Suppressor macrophage treated with lipopolysaccharide for 1 hour (primary cell): ENCODE measurements at regions not wholly inside any gene's neighbourhood (a gene's known extent, or its start where the extent isn't known, plus 50 kb on each side); places are given as distances from the start of the nearest gene placed in this dataset.

Source experiments
- DNase-seq, 3 donors: peaks; one replicate each; pipeline ENCODE4 v3.0.0-alpha.2; 2020 to 2022

DNA sequence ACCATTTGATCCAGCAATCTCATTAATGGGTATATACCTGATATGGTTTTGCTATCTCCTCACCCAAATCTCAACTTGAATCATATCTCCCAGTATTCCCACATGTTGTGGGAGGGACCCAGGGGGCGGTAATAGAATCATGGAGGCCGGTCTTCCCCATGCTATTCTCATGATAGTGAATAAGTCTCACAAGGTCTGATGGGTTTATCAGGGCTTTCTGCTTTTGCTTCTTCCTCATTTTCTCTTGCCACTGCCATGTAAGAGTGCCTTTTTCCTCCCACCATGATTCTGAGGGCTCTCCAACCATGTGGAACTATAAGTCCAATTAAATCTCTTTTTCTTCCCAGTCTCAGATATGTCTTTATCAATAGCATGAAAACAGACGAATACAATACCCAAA, 74.5 kb upstream of the APC start:
- DNase-seq: peak; percentile 48 to 67 (median 54)

DNA sequence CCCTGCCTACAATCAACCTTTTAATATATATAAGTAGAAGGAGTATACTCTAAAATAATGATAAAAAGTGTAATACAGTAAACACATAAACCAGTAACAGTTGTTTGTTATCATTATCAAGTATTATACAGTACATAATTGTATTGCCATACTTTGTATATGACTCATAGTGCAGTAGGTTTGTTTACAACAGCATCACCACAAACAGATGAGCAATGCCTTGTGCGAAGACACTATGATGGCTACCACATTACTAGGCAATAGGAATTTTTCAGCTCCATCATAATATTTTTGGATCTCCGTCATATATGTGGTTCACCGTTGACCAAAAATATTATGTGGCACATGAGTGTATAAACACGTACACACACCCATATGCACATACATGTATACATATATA, 69.7 kb upstream of the APC start:
- DNase-seq: no peak

DNA sequence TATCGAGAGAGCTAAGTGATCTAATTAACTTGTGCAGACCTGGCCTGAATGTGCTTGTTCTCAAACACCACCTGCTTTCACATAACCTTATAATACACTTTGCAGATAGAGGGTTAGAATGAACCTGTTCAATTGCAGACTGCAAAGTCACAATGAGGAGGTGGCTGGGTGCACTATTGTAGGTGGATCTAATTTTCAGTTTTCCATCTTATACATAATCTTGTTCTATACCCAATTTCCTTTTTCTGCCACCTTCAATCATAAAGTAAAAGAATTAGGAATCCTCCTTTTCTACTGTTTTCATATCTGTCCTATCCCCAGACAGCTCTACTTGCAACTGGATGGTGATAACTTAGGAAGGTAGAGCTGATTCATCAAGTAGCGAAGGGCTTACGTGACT, 68.8 kb upstream of the APC start:
- no peak for DNase-seq

DNA sequence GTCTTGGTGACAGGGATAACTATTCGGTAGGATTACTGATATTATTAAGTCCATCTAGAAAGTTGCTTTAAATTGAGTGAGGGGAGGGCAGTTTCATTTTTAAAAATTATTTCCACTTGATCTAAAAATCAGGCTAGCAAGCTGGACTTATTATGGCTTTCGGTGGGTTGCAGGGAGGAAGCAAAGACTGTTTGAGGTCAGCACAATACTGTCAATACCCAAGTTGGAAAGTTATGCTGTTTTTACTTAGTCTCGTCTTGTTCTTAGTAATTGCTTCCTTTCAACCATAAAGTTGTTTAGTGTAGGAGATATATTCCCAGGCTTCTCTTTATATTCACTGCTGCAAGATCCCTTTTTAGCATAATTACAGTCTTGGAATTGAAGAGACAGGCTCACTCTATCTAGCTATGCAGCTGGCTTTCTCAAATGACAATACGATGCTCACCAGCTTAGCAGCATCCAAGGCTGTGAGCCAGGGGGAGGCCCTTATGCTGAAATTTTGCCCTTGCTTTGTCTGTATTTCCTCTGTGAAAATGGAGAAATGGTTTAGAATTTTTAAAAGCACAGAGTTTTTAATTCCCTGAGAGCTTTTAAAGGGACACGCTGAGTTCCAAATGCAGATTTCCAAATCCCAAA, 68.2 kb upstream of the APC start:
- DNase-seq: no peak

DNA sequence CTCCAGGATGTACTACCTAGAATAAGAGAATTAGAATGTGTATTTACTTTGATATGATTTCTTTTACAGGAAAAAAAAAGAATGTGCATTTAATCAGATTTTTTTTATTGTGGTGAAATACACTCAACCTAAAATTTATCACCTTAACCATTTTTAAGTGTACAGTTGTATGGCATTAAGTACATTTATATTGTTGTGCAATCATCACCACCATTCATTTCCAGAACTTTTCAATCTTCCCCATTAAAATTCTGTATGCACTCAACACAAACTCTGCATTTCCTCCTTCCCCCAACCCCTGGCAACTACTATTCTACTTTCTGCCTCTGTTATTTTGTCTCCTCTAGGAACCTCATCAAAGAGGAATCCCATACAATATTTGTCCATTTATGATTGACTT, 66.0 kb upstream of the APC start:
- no peak for DNase-seq

DNA sequence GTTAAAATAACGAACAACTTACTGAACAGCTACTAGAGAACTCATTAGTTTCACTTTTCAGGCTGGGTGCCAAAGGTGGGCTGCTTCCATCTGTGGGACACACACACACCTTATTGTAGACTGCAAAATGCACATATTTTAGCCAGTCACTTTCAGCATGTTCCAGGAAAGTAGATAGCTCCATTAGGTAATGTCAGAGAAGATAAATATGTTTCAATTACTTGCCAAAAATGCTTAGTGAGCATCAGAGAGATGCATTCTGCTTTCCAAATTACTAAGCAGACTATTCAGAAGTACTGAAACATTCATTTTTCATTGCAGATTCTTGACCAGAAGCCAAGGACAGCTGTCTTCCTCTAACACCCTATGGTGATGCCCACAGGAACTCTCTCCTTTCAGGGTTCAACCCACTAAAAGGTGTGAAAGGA, 56.2 kb upstream of the APC start:
- no peak for DNase-seq

DNA sequence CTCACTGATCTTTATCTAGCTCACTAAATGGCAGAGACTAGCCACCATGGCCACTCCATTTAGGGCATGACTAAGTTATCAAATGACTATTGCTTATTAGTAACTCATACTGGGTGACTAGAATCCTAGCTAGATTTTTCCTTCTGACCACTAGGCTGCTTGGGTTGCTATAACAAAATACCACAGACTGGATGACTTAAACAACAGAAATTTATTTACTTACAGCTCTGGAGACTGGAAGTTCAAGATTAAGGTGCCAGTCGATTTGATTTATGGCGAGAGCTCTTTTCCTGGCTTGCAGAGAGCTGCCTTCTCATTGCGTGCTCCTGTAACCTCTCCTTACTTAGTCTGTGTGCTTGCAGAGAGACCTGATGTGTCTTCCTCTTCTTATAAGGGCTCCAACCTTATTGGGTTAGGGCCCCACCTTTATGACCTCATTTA, 55.0 kb upstream of the APC start:
- DNase-seq: no peak

DNA sequence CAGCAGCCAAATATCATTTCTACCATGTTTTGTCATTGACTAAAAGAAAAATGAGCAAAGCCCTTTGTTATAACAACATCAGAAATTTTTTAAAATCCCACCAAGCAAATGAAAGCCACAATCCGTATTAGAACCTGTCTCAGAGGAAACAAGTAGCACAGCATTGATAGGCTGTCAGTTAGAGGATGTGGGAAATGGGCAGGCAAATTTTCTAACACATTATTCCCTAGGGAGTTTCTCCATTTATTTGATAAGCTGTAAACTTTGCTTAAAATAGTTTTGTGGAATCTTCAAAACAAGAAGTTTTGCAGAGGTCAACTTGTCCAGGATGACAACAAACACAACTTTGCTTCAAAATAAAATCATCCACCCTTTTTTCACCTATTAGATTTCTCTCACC, 53.6 kb upstream of the APC start:
- no peak for DNase-seq

DNA sequence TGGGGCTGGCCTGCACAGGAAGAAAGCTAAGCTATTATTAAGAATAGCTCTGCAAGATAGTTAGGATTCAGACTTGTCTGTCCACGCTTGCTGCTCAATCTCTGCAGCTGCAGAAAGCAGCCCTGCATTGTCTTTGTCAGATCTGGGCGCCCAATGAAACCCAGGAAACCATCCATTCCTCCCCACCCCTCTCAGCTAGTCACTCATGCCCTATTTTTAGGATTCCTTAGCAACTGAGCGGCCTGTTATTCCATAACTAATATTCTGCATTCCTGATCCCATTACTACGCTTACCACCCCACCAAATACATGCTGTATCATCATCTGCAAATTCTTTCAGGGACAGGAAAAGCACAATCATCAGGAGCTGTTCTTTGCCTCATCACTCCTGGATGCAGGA, 52.9 kb upstream of the APC start:
- no peak for DNase-seq

DNA sequence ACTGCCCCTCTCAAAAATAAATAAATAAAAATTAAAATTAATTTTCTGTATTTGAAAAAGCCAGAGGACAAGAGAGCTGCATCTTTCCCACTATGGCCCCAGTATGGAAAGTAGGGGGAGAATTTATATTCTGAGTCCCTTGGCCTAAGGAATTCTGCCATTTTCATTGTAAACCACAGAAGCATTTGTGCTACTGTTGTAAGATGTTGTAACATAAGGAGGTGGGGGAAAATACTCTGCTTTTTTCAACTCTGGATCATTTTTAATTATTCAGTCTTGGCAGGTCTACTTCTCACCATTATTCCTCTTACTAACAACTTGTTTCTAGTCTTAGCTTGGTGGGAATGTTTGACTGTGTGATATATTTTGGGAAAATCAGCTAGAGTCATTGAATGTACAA, 52.3 kb upstream of the APC start:
- no peak for DNase-seq

DNA sequence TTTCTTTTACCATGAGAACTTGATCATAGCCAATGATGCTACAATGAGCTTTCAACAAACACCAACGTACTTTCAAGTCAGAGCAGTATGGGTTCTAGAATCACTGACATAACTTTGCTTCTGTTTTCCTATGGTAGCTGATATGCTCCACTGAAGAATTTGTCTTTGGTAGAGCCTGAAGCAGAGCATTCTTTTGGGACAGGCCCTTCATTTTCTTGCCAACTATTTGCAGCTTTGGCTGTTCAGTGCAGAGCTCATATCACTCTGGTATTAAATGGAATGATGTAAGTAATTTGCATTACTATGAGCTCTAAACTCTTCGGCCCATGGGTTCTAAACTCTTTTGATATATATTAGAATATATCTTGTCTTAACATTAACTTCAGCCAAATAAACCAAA, 51.8 kb upstream of the APC start:
- DNase-seq: no peak

DNA sequence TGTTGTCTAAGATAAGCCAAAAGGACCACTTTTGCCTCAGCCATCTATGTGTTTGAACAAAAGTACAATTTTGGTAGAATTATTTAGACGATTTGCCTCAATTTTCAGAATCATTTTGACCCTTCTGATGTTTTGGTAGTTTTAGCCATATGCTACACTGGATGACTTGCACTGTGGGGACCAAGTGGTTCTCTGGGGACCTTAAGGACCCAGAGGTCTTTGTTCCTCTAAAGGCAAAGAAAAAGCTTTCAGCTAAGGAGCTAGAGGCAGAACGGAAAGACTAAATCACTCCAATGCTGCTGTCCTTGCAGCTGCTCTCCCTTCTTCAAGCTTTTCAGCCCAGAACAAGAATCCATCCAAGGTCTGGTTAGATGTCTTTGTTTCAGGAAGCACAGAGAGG, 51.0 kb upstream of the APC start:
- DNase-seq: no peak

DNA sequence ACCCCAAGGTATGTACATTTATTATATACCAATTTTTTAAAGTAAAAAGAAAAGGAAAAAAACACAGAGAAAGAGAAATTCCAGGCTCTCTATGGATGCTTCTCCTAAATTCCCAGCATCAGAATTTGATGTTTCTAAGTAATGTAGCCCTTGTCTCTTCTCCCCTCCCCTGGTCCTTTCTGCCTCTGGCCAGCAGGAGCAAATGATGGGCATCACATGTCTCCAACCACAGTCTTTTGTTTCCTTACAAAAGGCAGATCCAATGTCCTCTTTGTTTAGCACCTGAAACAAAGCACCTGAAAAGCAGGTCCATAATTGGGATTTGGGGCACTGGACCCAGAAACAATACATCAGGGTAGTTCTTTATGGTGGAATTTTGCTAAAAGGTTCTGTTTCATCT, 50.4 kb upstream of the APC start:
- no peak for DNase-seq
